GM19397 (cell line): ENCODE measurements at regions not wholly inside any gene's neighbourhood (a gene's known extent, or its start where the extent isn't known, plus 50 kb on each side); places are given as distances from the start of the nearest gene placed in this dataset.
"Not testable (repeated sequence)": the region's sequence is repeated elsewhere in the genome, so short reads cannot be mapped to it uniquely, and the experiment has no call there.

ENCODE experiments used
- ATAC-seq: cut with Tn5 transposase; IDR thresholded peaks from one replicate; pipeline ENCODE4 v1.9.1; 2021; ENCODE audit warnings: mild to moderate bottlenecking, moderate library complexity; ENCODE audit not compliant: unreplicated experiment

DNA sequence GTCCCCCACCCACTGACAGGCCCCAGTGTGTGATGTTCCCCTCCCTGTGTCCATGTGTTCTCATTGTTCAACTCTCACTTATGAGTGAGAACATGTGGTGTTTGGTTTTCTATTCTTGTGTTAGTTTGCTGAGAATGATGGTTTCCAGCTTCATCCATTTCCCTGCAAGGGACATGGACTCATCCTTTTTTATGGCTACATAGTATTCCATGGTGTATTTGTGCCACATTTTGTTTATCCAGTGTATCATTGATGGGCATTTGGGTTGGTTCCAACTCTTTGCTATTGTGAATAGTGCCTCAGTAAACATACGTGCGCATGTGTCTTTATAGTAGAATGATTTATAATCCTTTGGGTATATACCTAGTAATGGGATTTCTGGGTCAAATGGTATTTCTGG is 509.9 kb downstream of the UTRN start:
- not testable (repeated sequence) for ATAC-seq

- ATAC-seq, result no peak
Measured at GRCh38 chr6:144796070-144796469, 510.9 kb downstream of the UTRN start.

- ATAC-seq, result no peak
Measured at GRCh38 chr6:144797881-144798589, 512.9 kb downstream of the UTRN start.

DNA sequence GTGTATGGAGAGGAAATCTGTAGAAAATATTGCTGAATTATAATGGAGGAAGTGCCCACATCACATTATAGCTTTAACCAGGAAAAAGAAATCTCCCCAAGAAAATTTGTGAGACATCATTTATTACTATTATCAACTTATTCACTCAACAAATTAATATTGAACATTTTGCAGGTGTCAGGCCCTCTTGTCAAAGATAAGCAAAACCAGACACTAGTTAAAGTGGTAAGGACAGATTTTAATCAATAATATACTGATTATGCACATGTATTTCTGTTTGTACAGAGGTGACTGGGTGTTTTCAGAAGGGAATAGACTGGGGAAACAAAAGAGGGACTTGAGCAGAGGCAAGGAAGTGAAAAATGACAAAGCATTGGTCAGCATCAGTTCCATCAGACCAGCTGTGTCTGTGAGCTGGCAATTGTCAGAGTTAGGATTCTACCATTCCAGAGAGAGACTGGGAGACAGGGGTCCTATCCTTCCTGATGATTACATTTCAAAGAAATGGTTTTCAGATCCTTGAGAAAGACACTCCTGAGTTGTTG is 519.2 kb downstream of the UTRN start:
- ATAC-seq, result no peak

DNA sequence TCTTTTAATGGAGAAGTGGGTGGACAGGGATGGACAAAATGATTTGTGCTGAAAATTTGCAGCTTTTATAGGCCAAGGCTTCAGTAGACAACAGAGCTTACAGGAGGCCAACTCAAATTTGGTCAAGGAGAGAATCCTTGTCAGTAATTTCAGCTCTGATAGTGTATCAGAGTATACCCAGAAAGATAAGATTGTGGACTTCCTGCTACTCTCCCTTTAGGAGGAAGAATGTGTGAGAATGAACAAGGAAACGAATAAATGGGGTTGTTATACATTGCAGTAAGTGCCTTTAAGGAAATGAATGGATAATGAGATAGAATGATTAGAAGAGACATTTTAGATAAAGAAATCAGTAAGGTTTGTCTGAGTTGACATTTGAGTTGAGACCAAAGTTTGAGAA is 519.9 kb downstream of the UTRN start:
- ATAC-seq, result no peak

DNA sequence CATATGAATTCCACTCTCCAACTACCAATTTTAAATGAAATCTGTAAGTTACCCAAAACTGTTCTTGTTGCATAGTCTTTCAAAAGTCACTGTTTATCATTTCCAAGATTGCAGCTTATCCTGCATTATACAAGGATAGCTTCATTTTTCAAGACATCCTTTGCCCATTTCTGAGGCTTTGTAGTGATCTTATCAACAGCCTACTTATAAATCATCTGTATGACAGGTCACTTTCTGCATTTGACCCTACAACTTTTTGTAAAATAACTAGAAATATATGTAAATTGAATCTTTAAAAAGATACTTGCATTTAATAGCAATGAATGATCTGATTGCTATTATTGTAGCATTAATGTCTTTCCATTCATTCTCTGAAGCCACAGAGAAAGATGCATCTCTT is 521.1 kb downstream of the UTRN start:
- ATAC-seq, result no peak

DNA sequence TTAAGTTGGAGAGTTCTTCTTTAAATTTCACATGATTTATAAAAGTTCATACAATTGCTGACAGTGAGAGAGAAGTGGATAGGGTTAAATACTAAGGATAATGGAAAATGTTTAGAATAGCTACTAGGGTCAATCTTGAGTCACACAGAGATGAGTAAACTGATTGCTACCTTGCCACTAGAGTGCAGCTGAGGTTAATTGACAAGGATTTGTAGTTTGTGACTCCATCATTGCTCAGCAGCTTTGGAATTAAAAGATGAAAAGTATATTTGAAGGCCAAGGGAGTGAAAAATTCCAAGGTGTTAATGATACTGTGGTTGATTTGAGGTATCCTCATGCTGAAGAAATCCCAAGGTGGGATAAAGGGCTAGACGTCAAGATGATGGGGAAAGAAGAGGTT is 524.0 kb downstream of the UTRN start:
- ATAC-seq, result no peak

GRCh38 chr6:144809969-144810368 is 524.8 kb downstream of the UTRN start:
- no peak for ATAC-seq

DNA sequence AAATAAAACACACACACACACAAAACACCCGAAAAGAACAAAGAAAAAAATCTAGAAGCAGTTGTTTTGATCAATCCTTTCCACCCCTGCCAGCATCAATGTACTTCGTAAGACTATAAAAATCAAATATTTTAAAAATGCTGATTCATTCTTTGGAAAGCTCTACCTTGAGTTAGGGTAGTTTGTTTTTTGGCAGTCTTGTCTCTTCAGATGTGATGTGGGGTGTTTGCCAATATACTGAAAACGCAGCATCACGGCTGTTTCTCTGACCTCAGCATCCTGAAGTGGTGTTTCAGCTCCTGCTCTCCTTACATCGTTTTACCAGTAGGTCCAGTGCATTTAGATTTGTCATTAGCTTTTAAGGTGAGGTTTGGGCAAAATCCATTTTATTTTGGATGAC is 526.0 kb downstream of the UTRN start:
- no peak for ATAC-seq

DNA sequence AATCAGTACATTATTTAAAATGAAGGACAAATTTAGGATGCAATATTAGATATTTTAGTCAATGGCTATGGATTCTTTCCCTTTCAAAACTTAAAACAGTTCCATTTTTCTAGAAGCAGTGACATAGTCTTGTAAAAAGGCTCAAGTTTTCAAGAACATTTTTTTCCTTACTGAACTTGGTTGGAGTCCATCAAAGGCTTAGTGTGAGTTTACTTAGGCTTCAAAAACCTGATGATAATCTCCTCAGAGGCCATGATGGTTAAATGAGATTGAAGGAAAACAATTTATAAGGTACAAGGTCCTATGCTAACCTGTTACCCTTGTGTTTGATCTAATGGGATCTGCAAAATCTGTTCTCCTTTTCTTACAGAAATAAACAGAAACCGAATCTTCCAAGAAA is 531.8 kb downstream of the UTRN start:
- no peak for ATAC-seq

DNA sequence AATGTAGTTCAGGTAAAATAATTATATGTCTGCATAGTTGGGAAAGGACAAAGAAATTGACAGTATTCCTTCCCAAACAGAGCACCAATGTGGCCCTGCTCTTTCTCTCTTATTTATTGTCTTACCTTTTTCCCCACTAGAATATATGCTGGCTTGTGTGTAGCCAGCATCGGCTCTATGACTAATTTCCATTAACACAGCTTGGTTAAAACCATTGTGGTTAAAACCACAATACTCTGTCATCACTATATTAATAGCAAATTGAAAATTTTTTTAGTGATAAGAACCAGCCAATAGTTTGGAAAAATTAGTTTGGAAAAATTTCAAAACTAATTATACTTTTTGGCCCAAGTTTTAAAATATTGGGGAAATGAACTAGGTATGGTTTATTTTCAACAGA is 535.1 kb downstream of the UTRN start:
- ATAC-seq, result no peak

DNA sequence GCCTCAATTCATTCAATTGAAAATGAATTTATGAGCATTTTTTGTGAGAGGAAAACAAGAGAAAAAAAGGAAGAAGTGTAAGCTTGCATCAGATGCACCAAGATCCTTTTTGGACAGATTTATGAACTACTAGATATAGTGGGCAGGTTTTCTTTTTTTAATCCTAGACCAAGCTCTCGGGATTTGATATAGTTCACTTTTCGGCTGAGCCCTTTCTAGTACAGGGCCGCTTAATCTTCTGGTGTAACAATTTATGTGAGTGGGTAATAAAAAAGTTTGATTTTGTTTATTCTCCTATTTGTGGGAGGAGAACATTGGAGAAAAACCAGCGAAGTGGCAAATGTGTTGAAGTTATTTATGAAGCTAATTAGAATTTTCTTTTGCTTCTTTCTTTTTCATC is 538.0 kb downstream of the UTRN start:
- no peak for ATAC-seq

DNA sequence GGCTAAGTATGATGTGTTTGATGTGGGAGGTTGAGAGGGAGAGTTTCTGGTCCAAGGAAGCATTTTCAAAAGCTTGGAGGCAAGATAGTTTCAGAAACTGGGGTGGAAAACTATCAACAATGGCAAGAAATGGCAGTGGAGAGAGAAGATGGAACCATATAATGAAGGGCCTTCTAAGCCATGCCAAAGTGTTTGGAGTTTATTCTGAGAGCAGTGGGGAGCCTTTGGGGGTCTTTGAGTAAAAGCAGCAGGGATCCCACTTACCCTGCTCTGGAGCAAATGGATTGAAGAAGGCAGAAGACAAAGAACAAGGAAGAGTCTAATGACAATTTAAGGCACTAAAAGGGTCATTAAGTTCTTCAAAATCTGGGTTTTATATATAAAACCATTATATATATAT is 538.9 kb downstream of the UTRN start:
- ATAC-seq, result no peak

GRCh38 chr6:144834426-144835038 is 549.4 kb downstream of the UTRN start:
- no peak for ATAC-seq

DNA sequence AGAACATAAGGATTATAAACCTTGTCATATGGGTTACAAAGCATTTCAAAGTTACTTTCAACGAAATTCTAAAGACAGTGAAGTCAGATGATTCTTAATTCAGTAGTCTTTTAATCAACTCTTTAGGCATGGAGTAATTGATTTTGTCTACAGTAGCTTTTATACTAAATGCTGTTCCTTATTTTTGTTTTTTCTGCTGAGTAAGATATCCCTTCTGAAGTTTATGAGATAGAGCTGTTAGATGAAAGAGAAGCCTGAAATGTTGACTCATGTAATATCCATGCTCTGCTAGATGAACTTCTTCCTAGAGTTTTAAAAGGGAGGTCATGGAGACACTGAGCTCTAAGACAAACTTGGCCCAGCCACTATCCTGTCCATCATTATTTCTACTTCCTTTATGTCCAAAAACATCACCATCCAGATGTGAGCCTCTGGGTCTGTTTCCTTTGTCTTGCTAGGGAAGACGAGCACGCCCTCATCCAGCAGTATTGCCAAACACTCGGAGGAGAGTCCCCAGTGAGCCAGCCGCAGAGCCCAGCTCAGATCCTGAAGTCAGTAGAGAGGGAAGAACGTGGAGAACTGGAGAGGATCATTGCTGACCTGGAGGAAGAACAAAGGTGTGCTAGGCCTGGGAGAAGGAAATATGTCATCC is 550.3 kb downstream of the UTRN start:
- no peak for ATAC-seq

DNA sequence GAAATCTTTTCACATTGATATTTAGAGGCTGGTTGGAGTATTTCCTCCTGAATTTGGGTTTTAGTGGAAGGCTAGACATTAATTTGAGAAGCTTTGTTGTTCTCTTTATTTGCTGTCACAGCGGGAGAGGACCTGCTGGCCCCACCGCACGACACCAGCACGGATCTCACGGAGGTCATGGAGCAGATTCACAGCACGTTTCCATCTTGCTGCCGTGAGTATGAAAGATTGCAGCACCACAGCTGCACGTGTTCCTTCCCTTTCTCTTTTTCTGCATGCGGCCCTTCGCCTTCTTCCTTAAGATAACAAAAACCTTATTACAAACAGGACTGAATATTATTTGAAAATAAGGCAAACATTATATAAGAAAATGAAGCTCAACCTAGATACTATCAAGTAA is 555.5 kb downstream of the UTRN start:
- no peak for ATAC-seq

DNA sequence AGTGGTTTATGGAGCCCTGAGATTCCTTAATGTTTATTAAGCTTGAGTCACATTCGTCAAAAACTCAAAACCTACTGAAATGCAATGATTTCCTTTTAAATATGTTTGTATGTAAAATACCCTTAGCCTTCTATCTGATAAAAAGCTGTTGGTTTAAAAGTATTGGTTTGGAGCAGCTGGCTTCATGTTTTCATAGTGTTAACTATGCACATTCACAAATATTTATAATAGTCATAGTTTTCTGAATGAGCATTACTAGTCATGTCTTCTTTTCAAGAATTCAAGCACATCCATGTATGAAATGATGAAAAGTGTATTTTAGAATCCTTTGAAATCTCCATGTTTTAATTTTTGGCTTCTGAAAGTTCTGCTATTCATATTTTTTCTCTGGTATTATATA is 558.6 kb downstream of the UTRN start:
- ATAC-seq, result no peak

DNA sequence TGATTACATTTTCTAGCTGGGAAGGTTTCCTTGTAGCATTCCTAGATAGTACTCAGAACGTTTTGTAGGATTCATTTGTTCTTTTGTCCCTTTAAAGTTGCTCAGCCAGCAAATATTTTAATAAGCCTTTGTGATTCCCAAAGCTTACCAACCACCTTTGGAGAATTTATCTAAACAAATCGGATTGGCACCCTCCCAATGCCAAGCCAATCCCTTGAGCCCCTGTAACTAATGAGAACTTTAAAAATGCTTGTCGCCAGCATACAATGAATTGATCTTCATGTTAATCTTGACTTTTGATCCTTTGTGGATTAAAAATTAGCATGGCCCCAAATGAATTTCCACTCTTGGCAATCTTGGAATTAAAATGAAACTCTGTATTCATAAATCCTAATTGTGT is 559.5 kb downstream of the UTRN start:
- ATAC-seq, result no peak

GRCh38 chr6:144845186-144845585 is 560.1 kb downstream of the UTRN start:
- no peak for ATAC-seq

GRCh38 chr6:144847916-144848315 is 562.8 kb downstream of the UTRN start:
- no peak for ATAC-seq

GRCh38 chr6:144849920-144850319 is 564.8 kb downstream of the UTRN start:
- no peak for ATAC-seq

DNA sequence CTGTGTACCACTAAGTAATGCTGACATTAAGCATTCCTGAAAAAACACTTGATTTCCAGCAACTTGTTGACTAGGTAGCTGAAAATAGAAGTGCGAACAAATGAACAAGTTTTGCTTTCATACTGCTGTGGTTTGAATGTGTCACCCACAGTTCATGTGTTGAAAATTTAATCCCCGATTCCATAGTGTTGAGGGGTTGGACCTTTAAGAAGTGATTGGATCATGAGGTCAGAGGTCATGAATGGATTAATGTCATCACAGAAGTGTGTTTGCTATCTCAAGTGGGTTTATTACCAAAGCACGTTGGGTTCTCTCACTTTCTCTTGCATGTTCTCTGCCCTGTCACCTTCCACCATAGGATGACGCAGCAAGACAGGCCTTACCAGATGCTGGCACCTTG is 568.5 kb downstream of the UTRN start:
- no peak for ATAC-seq
